CD4-positive, CD25-positive, alpha-beta regulatory T cell (primary cell): ENCODE measurements at regions not wholly inside any gene's neighbourhood (a gene's known extent, or its start where the extent isn't known, plus 50 kb on each side); places are given as distances from the start of the nearest gene placed in this dataset.

Source experiments
- ATAC-seq, 2 donors: fragments of 150-1000 bp; cut with Tn5 transposase; one replicate each; pipeline ENCODE4 v1.10.0; 2021; ENCODE audit warnings: low read depth in 2 of 2, moderate number of reproducible peaks in 2 of 2, moderate library complexity in 1 of 2
- DNase-seq, 3 donors: peaks; one replicate each; pipeline versions ENCODE4 v3.0.0 to v3.0.0-alpha.2; 2012 to 2022; ENCODE audit warnings: mixed read lengths in 1 of 3
- H3K27ac ChIP-seq: one replicate; pipeline ENCODE4 v1.7.0; 2013; ENCODE audit warnings: mild to moderate bottlenecking, low read length; ENCODE audit not compliant: insufficient read depth, poor library complexity, severe bottlenecking
- H3K27me3 ChIP-seq: one replicate; pipeline ENCODE4 v1.7.0; 2013; ENCODE audit warnings: low read length; ENCODE audit not compliant: control insufficient read depth, insufficient read depth
- H3K36me3 ChIP-seq: one replicate; pipeline ENCODE4 v1.7.0; 2013; ENCODE audit warnings: mild to moderate bottlenecking, low read length, moderate library complexity; ENCODE audit not compliant: control insufficient read depth, insufficient read depth
- H3K4me1 ChIP-seq: 2 replicates; pipeline ENCODE4 v1.7.0; 2013; ENCODE audit warnings: mild to moderate bottlenecking, low read length; ENCODE audit not compliant: insufficient read depth, control insufficient read depth, poor library complexity, severe bottlenecking
- H3K4me3 ChIP-seq: one replicate; pipeline ENCODE4 v1.7.0; 2013; ENCODE audit warnings: low read depth, mild to moderate bottlenecking, low read length, moderate library complexity
- H3K9me3 ChIP-seq, 2 experiments: 1 replicate in 1 of 2; 2 replicates in 1 of 2; pipeline ENCODE4 v1.7.0; 2013; ENCODE audit warnings: low read length in 2 of 2, mild to moderate bottlenecking in 1 of 2, moderate library complexity in 1 of 2; ENCODE audit not compliant: control insufficient read depth in 2 of 2
- H3K27ac Mint-ChIP-seq, 3 donors: one replicate each; pipeline ENCODE4 v1.8.0; 2020 to 2022; ENCODE audit warnings: mild to moderate bottlenecking in 3 of 3, mixed read lengths in 3 of 3, moderate library complexity in 2 of 3
- H3K27me3 Mint-ChIP-seq: one replicate; pipeline ENCODE4 v1.8.0; 2022; ENCODE audit warnings: mild to moderate bottlenecking, mixed read lengths
- H3K36me3 Mint-ChIP-seq: one replicate; pipeline ENCODE4 v1.8.0; 2020; ENCODE audit warnings: mixed read lengths
- H3K4me1 Mint-ChIP-seq, 4 donors: one replicate each; pipeline ENCODE4 v1.8.0; 2020 to 2022; ENCODE audit warnings: mixed read lengths in 4 of 4, mild to moderate bottlenecking in 1 of 4
- H3K4me3 Mint-ChIP-seq, 4 donors: one replicate each; pipeline ENCODE4 v1.8.0; 2020 to 2022; ENCODE audit warnings: mild to moderate bottlenecking in 4 of 4, mixed read lengths in 4 of 4, moderate library complexity in 3 of 4
- H3K9me3 Mint-ChIP-seq, 7 donors: one replicate each; pipeline ENCODE4 v1.8.0; 2020 to 2022; ENCODE audit warnings: mixed read lengths in 7 of 7, mild to moderate bottlenecking in 3 of 7, moderate library complexity in 2 of 7

- DNase-seq (no peak), ATAC-seq (no peak)
- Histone ChIP-seq H3K9me3 (no peaks in the 10 kb centered on the region), H3K4me3 (no peak overlapping the region), H3K36me3 (no peaks in the 10 kb centered on the region), H3K27ac (no peak overlapping the region), H3K4me1 (no peaks in the 10 kb centered on the region), H3K27me3 (no peaks in the 10 kb centered on the region)
- no peaks in the 10 kb centered on the region for H3K4me1 Mint-ChIP-seq
- no peaks in the 10 kb centered on the region for H3K36me3 Mint-ChIP-seq
- peaks cover 0 to 20% (median 8%) of the 10 kb centered on the region in 7 donors for H3K9me3 Mint-ChIP-seq
- H3K27me3 Mint-ChIP-seq, result no peaks in the 10 kb centered on the region
- H3K27ac Mint-ChIP-seq, result no peak overlapping the region
- no peak overlapping the region for H3K4me3 Mint-ChIP-seq
These were observed 88.4 kb downstream of the PYDC2 start for GRCh38 chr3:191549357-191549756.

GRCh38 chr3:191555037-191555436, 94.1 kb downstream of the PYDC2 start:
- DNase-seq (no peak), ATAC-seq (no peak)
- peaks cover 0 to 12% (median 5%) of the 10 kb centered on the region in 7 donors for H3K9me3 Mint-ChIP-seq
- H3K36me3 ChIP-seq, result no peaks in the 10 kb centered on the region
- no peaks in the 10 kb centered on the region for H3K27me3 ChIP-seq
- H3K4me1 Mint-ChIP-seq, result no peaks in the 10 kb centered on the region
- H3K4me3 Mint-ChIP-seq, result no peak overlapping the region
- no peaks in the 10 kb centered on the region for H3K4me1 ChIP-seq
- H3K27me3 Mint-ChIP-seq, result no peaks in the 10 kb centered on the region
- H3K27ac Mint-ChIP-seq, result no peak overlapping the region
- H3K9me3 ChIP-seq, result no peaks in the 10 kb centered on the region
- no peak overlapping the region for H3K4me3 ChIP-seq
- no peaks in the 10 kb centered on the region for H3K36me3 Mint-ChIP-seq
- H3K27ac ChIP-seq, result no peak overlapping the region

- Histone ChIP-seq H3K36me3 (no peaks in the 10 kb centered on the region), H3K27ac (no peak overlapping the region), H3K4me1 (no peaks in the 10 kb centered on the region), H3K9me3 (no peaks in the 10 kb centered on the region), H3K4me3 (no peak overlapping the region), H3K27me3 (no peaks in the 10 kb centered on the region)
- no peak for DNase-seq
- Mint-ChIP-seq H3K4me1 (no peaks in the 10 kb centered on the region), H3K27me3 (no peaks in the 10 kb centered on the region), H3K9me3 (peaks cover 0 to 11% (median 5%) of the 10 kb centered on the region in 7 donors), H3K4me3 (no peak overlapping the region), H3K27ac (no peak overlapping the region), H3K36me3 (no peaks in the 10 kb centered on the region)
- no peak for ATAC-seq
These were observed 96.4 kb downstream of the PYDC2 start for GRCh38 chr3:191557322-191557721.

DNA sequence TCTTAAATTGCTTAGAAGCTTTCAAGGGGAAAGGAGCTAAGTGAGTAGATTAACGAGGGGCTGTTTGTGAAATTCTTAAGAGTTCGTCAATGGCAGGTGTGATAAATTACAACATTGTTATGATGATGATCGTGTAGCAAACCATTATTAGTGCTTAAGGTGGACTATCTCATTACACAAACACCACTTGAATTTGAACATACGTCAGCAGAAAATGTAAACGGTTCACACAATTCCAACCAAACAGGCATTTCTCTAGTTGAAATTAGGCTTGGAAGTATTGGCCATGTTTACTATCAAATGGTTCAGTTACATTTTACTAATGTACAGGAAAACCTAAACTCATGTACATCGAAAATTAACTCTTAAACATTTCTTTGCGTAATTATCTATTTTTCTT, 102.8 kb downstream of the PYDC2 start:
- no peak overlapping the region for H3K27ac ChIP-seq
- peaks cover 0 to 17% (median 4%) of the 10 kb centered on the region in 7 donors for H3K9me3 Mint-ChIP-seq
- no peak for DNase-seq
- H3K27me3 Mint-ChIP-seq, result no peaks in the 10 kb centered on the region
- no peak overlapping the region for H3K27ac Mint-ChIP-seq
- H3K4me3 Mint-ChIP-seq, result no peak overlapping the region
- H3K36me3 Mint-ChIP-seq, result no peaks in the 10 kb centered on the region
- no peak for ATAC-seq
- no peak overlapping the region for H3K4me3 ChIP-seq
- H3K9me3 ChIP-seq, result no peaks in the 10 kb centered on the region
- H3K27me3 ChIP-seq, result no peaks in the 10 kb centered on the region
- H3K4me1 ChIP-seq, result no peaks in the 10 kb centered on the region
- H3K4me1 Mint-ChIP-seq, result no peaks in the 10 kb centered on the region
- no peaks in the 10 kb centered on the region for H3K36me3 ChIP-seq

DNA sequence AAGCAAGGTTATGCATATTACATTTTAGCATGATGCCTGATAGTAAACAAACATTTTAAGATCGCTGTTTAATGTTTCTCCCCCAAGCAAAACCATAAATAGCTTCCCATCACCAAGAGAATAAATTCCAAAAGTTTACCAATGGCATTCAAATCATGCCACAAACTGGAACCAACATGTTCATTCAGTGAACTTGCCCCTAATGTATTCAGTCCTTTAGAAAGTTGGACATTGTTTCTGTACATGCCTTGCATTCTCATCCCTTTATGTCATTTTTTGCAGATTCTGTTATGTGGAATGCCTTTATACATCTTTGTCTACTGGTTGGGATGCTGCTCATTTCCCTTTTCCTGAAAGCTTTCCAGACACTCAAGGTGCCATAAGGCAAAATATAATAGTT, 105.5 kb downstream of the PYDC2 start:
- Histone ChIP-seq H3K27ac (no peak overlapping the region), H3K36me3 (no peaks in the 10 kb centered on the region), H3K27me3 (no peaks in the 10 kb centered on the region), H3K9me3 (no peaks in the 10 kb centered on the region), H3K4me3 (no peak overlapping the region), H3K4me1 (no peaks in the 10 kb centered on the region)
- Mint-ChIP-seq H3K4me3 (no peak overlapping the region), H3K27ac (no peak overlapping the region), H3K36me3 (no peaks in the 10 kb centered on the region), H3K9me3 (peaks cover 0 to 21% (median 4%) of the 10 kb centered on the region in 7 donors), H3K27me3 (no peaks in the 10 kb centered on the region), H3K4me1 (no peaks in the 10 kb centered on the region)
- DNase-seq, result no peak
- ATAC-seq, result no peak

DNA sequence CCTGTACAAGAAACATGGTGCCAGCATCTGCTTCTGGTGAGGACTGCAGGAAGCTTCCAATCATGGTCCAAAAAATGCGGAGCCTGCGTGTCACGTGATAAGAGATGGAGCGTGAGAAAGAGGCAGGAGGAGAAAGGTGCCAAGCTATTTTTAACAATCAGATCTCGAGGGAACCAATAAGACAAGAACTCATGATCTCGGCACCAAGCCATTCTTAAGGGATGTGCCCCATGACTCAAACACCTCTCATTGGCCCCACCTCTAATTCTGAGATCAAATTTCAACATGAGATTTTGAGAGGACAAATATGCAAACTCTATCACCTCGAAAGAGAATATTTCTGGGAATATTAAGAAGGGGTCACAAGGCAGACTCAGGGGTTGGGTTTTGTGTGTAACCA, 107.2 kb downstream of the PYDC2 start:
- H3K36me3 ChIP-seq, result no peaks in the 10 kb centered on the region
- H3K9me3 ChIP-seq, result no peaks in the 10 kb centered on the region
- H3K4me3 ChIP-seq, result no peak overlapping the region
- Mint-ChIP-seq H3K4me1 (no peaks in the 10 kb centered on the region), H3K27ac (no peak overlapping the region), H3K27me3 (no peaks in the 10 kb centered on the region), H3K4me3 (no peak overlapping the region), H3K36me3 (no peaks in the 10 kb centered on the region), H3K9me3 (peaks cover 0 to 21% (median 4%) of the 10 kb centered on the region in 7 donors)
- ATAC-seq (no peak), DNase-seq (no peak)
- H3K4me1 ChIP-seq, result no peaks in the 10 kb centered on the region
- no peak overlapping the region for H3K27ac ChIP-seq
- no peaks in the 10 kb centered on the region for H3K27me3 ChIP-seq

DNA sequence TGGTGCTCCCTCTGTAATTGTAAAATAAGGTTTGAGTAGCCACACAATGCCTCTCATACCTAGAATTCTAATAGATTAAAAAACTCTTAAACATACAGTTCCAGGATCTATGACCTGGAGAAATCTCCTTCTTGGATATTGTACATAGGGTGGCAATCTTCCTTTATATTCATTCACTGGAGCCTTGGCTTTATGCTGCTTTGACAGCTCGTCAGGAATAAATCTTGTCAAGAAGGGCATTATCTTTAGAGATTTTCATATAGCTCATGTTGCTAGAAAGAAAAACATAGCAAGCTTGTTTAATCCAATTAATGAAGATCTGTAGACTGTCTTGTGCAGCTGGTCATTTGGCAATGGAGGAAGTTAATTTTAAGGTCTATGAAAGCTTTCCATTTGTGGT, 131.1 kb downstream of the PYDC2 start:
- Mint-ChIP-seq H3K27me3 (no peaks in the 10 kb centered on the region), H3K9me3 (peaks cover 0 to 9% (median 0%) of the 10 kb centered on the region in 7 donors), H3K4me1 (no peaks in the 10 kb centered on the region), H3K36me3 (no peaks in the 10 kb centered on the region), H3K27ac (no peak overlapping the region), H3K4me3 (no peak overlapping the region)
- Histone ChIP-seq H3K4me3 (no peak overlapping the region), H3K27ac (no peak overlapping the region), H3K9me3 (no peaks in the 10 kb centered on the region), H3K36me3 (no peaks in the 10 kb centered on the region), H3K4me1 (no peaks in the 10 kb centered on the region), H3K27me3 (no peaks in the 10 kb centered on the region)
- DNase-seq (no peak), ATAC-seq (no peak)

DNA sequence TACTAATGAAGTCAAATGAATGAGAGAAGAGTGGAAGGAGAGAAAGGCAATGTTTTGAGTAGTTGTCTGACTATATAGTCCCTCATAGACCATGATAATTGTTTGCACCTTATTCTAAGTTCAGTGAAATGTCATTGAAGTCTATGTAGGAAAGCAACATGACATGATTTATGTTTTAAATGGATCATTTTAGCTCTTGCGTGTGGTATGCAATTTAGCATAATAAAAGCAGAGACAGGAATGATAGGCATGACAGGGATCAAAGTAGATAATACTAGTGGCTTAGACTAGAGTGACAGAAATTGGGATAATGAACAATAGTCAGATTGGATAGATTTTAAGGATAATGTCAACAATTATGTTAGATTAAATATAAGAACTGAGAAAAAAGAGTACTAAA, 132.5 kb downstream of the PYDC2 start:
- DNase-seq, result no peak
- Histone ChIP-seq H3K4me1 (no peaks in the 10 kb centered on the region), H3K4me3 (no peak overlapping the region), H3K36me3 (no peaks in the 10 kb centered on the region), H3K9me3 (no peaks in the 10 kb centered on the region), H3K27me3 (no peaks in the 10 kb centered on the region), H3K27ac (no peak overlapping the region)
- Mint-ChIP-seq H3K9me3 (peaks cover 0 to 9% (median 0%) of the 10 kb centered on the region in 7 donors), H3K27me3 (no peaks in the 10 kb centered on the region), H3K4me3 (no peak overlapping the region), H3K27ac (no peak overlapping the region), H3K4me1 (no peaks in the 10 kb centered on the region), H3K36me3 (no peaks in the 10 kb centered on the region)
- no peak for ATAC-seq
